HG03159 (cell line): ENCODE measurements at regions not wholly inside any gene's neighbourhood (a gene's known extent, or its start where the extent isn't known, plus 50 kb on each side); places are given as distances from the start of the nearest gene placed in this dataset.
A peak's percentile ranks its signal among the peaks of the same experiment; 100 is the strongest.

ENCODE experiments used
- ATAC-seq: cut with Tn5 transposase; IDR thresholded peaks from one replicate; pipeline ENCODE4 v1.9.1; 2021; ENCODE audit warnings: mild to moderate bottlenecking, moderate library complexity; ENCODE audit not compliant: unreplicated experiment

DNA sequence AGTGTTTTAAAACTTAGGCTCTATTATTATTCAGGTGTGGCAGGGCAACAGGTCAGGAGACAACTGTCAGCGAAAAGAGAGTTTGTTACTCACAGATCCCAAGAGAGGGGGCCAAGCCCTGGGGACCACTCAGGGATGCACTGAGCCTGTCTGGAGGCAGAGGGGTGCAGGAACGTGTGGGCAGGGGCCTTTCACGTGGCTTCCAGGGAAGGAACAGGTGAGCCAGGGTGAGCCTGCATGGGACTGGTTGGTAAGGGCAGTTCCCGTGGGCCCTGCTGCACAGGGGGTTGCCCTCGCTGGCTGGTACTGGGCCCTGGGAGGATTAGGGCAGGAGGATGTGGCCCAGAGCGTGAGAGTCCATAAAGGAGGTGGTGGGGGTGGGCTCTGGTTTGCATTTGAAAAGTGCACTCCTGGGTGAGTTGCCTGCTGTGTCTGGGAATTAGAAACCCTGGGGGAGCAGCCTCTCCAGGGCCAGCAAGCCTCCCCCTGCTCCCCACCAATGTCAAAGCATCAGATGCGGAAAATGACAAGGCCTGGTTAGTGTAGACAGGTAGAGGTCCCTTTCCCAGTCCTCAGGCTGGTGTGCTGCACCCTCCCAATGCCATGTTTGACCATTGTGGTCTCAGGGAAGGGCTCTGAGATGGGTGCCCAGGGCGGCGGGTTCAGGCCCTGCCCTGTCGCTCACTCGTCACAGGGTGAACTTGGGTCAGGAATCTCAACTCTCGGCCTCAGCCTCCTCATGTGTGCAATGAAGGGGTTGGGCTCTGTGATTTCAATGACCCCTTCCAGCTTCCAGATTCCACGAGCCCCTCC, 127.4 kb upstream of the RPS6KA2 start:
- no peak for ATAC-seq

DNA sequence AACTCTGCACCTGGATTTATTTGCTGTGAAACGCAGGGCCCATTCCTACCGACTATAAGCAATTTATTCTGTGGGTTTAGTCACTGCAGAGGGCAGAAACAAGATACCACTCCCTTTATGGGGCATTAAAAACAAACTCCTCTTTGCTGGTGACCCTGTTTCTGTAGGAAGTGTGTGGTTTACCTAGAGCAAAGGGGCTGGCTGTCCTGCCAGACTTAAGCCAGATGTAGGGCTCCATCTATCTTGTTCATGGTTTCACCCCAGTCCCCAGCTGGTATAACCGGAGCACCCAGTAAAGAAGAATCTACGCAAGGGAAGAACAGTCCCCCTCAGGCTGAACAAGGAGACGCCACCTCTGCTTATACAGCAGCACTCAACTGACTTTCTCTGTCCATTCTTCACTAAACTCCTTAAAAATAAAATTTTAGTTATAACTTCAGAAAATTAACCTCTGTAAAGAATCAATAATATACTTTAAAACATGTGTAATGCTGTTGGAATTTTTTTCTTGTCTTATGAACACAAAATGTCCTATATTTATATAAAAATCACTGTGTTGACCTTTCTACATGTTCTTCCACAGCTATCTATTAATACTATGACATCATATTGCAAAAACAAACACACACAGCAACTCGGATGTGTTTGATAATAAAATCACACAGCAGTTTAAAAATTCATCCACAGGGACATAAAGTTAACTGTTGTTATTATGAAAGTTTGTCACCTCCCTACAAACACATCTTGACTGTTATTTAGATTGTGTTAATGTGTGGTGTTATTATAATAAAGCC, 126.1 kb upstream of the RPS6KA2 start:
- ATAC-seq: no peak

DNA sequence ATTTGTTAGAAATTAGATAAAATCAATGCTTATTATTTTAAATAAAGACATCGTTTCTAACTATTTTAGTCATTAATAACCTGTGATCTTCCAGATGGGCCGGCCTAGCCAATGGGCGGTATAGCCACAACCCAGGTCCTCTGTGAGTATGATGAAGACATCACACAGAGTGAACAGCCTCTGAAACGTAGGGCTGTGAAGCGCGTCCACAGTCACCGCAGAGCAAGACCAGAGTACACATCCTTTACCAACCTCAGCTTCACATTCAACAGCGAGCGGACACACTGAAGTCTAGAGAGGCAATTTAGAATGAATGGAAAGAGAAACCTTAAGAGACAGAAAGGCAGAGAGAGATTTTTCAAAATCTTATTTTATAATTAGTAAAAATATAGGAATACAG, 125.0 kb upstream of the RPS6KA2 start:
- ATAC-seq: peak; percentile 86

DNA sequence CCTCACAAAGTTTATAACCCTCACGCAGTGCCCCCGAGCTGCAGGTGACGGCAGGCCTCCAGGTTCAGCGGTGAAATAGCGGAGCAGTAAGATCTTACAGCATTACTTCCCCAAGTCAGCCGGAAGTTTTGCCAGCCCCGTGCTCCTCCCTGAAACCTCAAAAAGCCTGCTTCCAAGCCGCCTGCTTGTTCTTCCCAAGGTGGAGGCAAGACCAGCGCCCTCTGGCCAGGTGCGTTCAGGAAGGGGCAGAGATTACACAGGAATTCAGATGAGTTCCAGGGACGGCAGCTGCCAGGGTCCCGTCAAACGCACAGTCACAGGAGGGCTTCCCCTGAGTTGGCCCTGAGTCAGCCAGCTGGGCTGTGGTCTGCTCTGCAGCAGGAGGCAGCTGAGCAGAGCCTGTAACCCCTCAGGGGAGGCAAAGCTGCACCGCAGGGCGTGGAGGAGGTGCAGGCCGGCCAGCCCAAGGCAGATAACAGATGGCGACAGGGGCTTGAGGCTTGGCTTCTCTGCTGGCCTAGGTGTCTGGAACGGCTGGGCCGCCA, 124.1 kb upstream of the RPS6KA2 start:
- peak; percentile 89 for ATAC-seq

DNA sequence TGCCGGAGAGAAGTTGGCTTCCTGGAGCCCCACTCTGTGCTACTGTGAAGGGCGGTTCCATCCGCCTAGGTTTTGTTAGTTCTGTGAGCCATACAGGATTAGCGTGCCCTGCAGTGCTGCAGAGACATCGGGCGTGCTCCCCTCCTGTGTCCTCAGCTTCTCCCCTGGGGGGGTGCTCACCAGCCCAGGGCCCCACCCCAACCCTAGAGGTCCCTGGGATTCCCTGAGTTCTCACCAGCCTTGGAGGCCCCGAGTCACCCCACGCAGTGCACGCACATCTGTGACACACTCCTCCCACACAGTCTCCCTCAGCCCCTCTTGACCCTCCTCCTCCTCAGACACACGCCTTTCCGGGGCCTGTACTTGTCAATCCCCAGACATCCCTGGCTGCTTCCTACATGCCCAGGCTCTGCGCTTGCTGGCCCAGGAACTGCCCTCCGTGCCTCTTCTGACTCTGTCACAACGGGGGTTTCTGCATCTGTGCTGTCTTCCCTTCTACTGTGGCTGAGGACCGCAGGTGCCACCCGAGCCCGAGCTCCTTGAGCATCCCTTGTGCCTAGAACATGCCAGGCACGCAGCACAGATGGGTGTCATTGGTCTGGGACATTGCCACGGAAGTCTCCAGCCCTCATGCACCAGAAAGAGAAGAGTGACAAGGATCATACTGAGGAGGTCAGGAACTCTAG, 123.2 kb upstream of the RPS6KA2 start:
- no peak for ATAC-seq

DNA sequence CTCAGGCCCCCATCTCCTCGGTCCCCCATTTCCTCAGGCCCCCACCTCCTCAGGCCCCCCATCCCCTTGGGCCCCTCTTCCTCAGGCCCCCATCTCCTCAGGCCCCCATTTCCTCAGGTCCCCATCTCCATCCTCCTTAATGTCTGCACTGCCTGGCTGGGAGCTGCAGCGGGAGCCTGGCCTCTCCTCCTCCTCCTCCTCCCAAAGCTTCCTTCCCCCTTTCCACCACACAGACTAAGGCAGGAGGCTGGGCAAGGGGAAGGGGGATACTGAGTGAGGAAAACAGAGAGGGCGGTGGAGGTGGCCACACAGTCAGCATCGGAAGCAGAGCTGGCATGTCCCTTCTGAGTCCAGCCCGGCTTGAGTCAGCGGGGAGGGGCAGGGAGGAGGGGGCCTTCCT, 122.6 kb upstream of the RPS6KA2 start:
- ATAC-seq: no peak

DNA sequence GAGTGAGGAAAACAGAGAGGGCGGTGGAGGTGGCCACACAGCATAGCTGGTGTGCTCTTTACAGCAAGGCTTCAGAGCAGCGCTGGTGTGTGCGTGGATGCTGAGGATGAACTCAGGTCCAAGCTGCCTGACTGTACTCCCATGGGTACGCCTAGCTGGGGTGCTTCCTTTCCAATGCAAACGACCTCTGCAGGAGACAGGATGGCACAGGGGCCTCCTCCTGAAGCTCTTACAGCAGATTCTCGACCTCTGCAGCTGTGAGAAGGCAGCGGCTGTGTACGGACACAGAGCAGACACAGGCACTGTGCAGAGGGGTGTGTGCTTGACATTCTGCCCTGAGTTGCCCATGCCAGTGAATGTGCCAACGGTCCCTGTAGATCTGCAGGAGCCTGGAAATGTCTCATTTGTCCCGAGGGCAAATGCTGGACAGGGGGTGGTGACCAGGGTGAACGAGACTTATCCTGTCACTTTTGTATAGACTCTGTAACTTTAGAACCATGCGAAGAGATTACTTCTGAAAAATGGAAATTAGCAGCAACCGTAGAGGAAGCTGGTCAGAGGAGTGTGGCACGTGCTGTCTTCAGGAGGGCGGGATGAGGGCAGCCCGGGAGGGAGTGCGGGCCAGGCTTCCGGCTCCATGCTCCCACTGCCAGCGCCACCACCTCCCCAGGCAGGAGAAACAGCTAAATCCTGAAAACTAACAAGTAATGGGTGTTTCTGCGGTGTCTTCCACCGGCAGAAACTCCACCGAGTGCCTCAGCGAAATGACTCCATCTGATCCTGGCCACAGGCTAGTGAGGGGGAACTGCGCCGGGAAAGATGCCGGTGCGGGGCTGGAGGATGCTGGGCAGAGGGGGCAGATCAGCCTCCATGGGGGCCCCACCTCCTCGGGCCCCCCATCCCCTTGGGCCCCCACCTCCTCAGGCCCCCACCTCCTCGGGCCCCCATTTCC, 120.9 kb upstream of the RPS6KA2 start:
- ATAC-seq: no peak

DNA sequence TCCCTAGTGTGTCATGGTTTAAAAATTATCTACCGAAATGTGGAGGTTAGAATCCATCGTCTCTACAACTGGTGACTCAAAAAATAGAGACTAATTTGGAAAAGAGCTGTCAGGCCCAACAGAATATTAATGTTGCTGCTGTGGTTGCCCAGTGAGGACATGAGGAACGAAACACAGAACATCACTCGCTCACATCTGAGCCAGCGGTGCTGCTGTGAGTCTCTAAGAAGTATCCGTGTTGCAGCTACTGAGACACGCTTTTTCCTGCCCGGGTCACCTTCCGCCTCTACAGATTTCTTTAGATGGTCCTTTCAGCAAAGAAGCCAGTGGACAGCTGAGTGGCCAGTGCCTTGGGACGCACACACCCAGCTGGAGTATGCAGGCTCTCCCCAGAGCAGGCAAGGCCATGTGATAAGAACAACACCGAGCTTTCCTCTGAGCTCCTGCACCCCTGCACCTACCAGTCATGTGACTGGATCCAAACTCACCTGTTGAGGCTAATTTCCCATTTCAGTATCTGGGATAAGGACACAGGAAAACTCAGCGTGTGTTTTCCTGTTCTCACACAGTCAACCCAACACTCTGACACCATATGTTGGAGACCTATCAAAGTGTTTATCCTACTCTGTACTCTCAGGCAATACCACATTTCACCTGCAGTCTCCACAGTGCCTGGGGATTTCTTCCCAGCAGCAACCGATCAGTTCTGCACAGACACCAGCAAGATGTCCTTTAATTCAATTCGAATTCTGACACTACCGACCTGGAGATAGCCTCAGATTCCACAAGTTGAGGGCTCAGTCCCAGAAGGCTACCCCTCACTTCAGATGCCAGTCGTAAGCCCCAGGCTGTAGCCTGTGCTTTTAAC, 119.0 kb upstream of the RPS6KA2 start:
- no peak for ATAC-seq

DNA sequence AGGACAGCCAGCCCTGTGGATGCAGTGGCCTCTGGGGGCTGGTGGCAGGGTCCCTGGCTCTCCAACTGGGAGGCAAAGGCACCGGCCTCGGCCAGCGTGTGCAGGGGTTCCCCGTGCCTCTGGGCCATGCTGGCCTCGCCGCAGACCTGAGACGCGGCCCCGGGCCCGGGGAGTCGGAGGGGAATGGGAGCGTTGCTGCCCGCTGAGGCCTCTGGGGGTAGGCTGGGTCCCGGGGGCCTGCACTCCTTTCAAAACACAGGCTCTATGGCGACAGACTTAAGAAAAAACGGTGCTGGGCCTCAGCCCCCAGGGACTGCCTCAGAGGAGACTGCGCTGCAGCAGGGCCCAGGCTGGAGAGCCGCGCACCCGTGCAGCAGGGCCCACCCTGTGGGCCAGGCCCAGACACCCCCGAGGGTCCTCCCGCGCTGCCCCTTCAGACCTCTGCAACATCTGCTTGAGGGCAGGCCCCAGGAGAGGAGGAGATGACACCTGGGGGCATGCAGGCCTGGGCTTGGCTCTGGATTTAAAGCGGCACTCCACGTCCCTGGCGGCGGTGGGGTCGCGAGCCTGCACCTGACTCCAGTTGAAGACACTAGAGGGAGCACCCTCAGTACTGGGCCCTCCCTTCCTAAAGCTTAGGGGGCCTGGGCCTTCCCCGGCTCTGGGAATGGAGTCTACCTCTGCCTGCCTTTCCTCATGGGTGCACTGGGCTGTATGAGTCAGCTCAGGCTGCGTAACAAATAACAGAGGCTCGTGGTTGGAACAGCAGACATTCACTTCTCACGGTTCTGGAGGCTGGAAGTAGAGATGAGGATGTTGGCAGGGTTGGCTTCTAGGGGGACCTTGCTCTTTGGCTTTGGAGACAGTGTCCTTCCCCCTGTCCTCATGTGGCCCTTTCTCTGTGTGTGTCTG, 117.4 kb upstream of the RPS6KA2 start:
- ATAC-seq: no peak

DNA sequence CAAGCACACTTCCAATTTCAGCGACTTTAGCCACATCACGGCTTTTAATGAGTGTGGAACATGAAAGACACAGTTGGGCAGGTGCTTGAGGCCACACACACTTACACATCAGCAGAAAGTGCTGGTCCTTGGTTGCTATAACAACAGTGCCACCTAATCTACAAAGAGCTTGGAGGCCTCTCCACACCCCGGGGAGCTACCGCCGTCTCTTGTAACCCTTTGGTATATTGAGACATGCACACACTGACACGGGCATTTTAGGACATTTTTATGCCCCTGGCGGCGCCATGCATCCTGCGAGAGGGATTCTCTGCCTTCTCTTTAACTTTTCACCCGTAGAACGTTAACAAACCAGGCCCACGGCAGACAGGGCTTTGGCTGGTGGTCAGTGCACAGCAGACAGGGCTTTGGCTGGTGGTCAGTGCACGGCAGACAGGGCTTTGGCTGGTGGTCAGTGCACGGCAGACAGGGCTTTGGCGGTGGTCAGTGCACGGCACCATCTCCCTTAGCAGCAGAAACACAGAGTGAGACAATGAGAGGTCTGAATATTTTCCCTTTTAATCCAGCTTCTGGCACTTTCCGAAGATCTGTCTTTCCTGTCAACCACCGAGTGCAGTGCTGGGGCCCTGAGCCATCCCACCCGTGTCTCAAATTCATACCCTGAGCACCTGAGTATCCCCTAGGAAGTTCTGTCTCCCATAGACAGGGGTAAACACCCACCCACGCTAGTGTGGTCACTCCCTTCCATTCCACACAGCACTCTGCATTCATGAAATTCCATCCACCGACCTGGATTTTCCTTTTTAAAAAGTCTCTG, 116.6 kb upstream of the RPS6KA2 start:
- ATAC-seq: no peak

DNA sequence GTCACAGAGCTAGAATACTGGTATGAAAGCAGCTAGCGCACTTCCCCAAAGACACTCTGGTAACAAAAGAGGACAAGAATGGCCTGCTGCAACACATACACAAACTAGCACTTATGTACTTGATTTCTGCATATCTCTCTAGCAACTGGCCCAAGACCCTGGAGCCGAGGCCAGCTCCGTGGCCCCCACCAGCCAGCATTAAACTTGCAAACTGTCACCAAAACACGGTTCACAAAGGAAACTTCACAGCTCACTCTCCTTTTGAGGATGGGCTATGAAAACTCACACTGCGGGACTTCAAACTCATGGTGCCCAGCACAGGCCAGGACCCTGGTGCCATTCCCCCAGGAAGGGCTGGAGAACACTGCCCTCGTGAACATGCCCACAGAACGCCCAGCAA, 115.9 kb upstream of the RPS6KA2 start:
- no peak for ATAC-seq

DNA sequence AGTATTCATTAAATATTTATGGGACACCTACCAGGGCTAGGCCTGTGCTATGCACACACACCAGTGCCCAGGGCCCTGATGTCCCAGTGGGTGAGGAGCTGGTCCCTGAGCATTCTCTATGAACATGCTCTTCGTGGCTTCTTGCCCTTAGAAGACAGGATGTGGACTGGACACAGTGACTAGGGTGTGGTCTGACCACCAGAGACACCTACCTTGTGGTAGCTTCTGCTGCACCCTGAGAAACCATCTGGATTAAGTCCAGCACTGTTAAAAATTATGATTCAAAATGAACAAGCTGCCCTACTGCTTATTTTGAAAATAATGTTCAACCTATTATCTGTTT, 112.9 kb upstream of the RPS6KA2 start:
- ATAC-seq: no peak

DNA sequence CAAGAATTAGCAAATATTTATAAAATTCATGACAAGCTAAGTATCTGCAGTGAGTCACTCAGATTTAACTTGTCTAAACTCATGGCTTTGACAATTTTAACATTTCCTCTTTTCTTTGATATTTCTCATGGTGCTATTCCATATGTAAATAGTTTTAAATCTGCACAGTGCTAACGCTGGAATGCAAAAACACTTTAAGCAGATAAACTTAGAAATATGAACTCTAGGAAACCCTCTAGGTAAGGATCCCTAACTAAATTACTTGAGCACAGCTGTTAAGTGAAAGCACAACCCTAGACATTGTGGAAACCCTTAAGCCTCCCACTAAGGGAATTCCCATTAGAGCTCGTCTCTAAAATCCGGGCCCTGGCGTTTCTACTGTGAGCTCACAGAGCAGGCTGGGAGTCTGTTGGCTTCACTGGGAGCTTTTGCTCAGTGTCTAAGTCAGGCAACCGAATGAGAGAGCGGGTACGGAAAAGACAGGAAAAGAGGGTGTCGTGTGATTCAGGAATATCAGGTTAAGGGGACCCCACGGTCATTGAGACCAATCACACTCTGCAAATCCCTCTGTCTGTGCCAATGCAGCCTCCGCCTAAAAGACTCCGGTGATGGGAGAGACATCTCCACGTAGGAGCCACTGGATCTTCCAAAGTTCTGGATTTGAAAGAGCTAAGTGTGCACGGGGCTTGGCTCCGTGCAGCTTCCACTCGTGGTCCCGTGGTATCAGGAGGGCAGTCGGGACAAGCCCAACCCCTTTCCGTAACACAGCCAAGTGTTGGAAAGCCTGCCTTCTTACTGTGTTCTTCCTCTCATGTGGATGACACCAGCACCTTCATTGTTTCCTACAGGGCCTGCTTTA, 112.3 kb upstream of the RPS6KA2 start:
- no peak for ATAC-seq

DNA sequence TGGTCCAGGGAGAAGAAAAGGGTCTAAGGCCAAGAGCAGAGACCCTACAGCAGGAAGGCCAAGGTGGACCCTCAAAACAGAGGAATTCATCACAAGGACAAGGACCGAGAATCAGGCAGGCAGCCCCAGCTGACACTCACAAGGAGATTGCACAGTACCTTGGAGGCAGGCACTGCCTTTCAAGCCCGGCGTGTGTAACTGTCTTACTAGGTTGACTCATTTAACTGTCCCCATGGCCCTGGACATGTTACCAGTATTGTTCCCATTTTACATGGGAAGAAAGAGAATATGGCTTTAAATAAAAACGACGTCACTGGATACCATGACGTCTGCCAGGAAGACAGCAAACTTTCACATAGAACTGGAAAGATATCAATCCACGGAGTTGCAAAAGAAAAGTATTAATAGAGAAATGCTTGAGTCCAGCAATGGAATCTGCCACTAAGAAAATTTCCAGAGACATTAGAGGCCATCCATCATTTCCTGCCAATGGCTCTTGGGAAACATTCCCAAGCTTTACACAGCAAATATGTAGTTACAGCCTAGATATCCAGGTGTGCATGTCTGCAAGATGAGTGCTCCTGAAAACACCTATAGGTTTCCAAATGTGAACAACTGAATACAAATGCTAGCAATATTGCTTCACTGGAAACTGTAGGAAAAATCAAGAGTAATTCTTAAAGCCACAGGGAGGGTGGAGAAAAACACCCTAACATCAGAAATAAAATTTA, 111.5 kb upstream of the RPS6KA2 start:
- no peak for ATAC-seq

DNA sequence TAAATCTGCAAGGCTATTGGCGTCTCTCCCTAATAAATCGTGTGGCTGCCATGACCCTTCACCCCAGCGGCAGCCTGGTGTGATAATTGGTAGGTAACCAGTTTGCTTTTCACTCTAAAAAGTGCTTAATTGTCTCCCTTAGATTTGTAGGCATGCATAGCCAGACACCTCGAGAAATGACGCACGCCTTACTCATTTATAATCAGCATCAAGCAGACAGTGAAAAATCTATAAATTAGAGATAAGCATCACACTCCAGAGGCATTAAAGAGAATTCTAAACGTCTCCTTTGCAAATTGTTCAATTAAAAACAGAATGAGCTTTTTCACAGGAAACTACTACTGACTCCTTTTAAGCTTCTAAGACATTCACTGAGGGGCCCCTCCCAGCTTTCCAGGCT, 110.2 kb upstream of the RPS6KA2 start:
- ATAC-seq: no peak

DNA sequence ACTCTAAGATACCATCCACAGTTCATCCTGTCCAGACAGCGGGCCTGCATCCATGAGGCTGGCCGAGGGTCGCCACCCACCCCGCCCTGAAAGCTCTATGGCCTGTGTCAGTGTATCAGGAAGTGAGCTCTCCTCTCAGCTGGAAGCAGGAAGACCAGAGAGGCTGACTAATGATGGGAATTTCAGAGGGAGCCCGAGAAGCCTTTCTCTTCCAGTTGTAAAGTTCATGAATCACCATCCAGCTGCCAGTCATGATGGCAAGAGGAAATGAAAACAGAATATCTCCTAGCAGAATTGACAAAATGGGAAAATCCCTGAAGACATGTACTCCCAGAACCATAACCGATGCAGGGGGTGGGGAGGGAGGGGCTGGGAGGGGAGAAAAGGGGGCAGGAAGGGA, 109.6 kb upstream of the RPS6KA2 start:
- no peak for ATAC-seq
